Activated CD8-positive, alpha-beta T cell treated with anti-CD3 and anti-CD28 coated beads for 36 hours (primary cell): ENCODE measurements at regions not wholly inside any gene's neighbourhood (a gene's known extent, or its start where the extent isn't known, plus 50 kb on each side); places are given as distances from the start of the nearest gene placed in this dataset.

Experiments
- ATAC-seq: fragments of 200-7000 bp; cut with Tn5 transposase; one replicate; pipeline ENCODE4 v1.10.0; 2021; ENCODE audit warnings: mild to moderate bottlenecking, moderate library complexity
- CTCF ChIA-PET: fragments of 350-600 bp; sonication (Branson Sonifier 250); formaldehyde crosslinking; loops from one replicate; lab custom pipeline; 2021; ENCODE audit warnings: antibody characterized with exemption; lab: Charles Lee
- POLR2A ChIA-PET: fragments of 350-600 bp; sonication (Branson Sonifier 250); formaldehyde crosslinking; loops from one replicate; lab custom pipeline; 2021; ENCODE audit warnings: antibody characterized with exemption; lab: Charles Lee
- DNase-seq: peaks from one replicate; pipeline ENCODE4 v3.0.0-alpha.2; 2020
- H3K27ac Mint-ChIP-seq: one replicate; pipeline ENCODE4 v1.8.0; 2021; ENCODE audit warnings: mild to moderate bottlenecking, mixed read lengths
- H3K27me3 Mint-ChIP-seq: one replicate; pipeline ENCODE4 v1.8.0; 2021; ENCODE audit warnings: mixed read lengths
- H3K36me3 Mint-ChIP-seq: one replicate; pipeline ENCODE4 v1.8.0; 2021; ENCODE audit warnings: low read depth, mixed read lengths
- H3K4me1 Mint-ChIP-seq: one replicate; pipeline ENCODE4 v1.8.0; 2021; ENCODE audit warnings: low read depth, mixed read lengths
- H3K4me3 Mint-ChIP-seq: one replicate; pipeline ENCODE4 v1.8.0; 2021; ENCODE audit warnings: mild to moderate bottlenecking, moderate library complexity, mixed read lengths
- H3K9me3 Mint-ChIP-seq: one replicate; pipeline ENCODE4 v1.8.0; 2021; ENCODE audit warnings: mixed read lengths
- intact Hi-C: fragments of 100-400 bp; cut with micrococcal nuclease; formaldehyde crosslinking; loops from one replicate; pipeline ENCODE4 v1.10.0; 2022
- TF ChIP-seq, protein P1 (sequence below): fragments of 200-600 bp; IDR thresholded peaks from one replicate; pipeline ENCODE4 v1.8.0; 2022; ENCODE audit warnings: antibody characterized with exemption, mild to moderate bottlenecking

DNA sequence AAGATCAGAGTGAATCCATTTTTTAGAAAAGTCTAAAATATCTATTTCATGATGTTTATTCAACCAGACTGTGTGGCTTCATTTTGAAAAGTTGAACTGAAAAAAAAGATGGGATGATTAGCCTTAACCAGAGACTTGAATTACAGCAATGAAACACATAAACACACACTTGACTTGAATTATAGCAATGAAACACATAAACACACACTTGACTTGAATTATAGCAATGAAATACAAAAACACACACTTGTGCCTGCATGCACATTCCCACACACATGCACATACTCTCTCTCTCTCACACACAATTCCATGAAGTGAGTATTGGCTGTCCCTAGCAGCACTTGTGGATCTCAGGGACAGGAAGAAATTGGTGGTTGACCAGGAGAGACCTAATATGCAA, 286.8 kb downstream of the USP46 start:
- H3K27ac Mint-ChIP-seq, result no peak overlapping the region
- intact Hi-C loops, result loop anchor here (10.0 kb wide), 2 partner anchors 293 to 1863 kb away; no protein-coding TSS in a partner anchor
- ATAC-seq, result no peak
- CTCF ChIA-PET, result no interaction called here
- H3K27me3 Mint-ChIP-seq, result peaks cover 3% of the 10 kb centered on the region
- POLR2A ChIA-PET, result no interaction called here
- no peak overlapping the region for H3K4me3 Mint-ChIP-seq
- no peaks in the 10 kb centered on the region for H3K4me1 Mint-ChIP-seq
- H3K36me3 Mint-ChIP-seq, result no peaks in the 10 kb centered on the region
- DNase-seq, result no peak
- no peaks in the 10 kb centered on the region for H3K9me3 Mint-ChIP-seq
- TF ChIP-seq, protein P1, sequence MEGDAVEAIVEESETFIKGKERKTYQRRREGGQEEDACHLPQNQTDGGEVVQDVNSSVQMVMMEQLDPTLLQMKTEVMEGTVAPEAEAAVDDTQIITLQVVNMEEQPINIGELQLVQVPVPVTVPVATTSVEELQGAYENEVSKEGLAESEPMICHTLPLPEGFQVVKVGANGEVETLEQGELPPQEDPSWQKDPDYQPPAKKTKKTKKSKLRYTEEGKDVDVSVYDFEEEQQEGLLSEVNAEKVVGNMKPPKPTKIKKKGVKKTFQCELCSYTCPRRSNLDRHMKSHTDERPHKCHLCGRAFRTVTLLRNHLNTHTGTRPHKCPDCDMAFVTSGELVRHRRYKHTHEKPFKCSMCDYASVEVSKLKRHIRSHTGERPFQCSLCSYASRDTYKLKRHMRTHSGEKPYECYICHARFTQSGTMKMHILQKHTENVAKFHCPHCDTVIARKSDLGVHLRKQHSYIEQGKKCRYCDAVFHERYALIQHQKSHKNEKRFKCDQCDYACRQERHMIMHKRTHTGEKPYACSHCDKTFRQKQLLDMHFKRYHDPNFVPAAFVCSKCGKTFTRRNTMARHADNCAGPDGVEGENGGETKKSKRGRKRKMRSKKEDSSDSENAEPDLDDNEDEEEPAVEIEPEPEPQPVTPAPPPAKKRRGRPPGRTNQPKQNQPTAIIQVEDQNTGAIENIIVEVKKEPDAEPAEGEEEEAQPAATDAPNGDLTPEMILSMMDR, result no peak

DNA sequence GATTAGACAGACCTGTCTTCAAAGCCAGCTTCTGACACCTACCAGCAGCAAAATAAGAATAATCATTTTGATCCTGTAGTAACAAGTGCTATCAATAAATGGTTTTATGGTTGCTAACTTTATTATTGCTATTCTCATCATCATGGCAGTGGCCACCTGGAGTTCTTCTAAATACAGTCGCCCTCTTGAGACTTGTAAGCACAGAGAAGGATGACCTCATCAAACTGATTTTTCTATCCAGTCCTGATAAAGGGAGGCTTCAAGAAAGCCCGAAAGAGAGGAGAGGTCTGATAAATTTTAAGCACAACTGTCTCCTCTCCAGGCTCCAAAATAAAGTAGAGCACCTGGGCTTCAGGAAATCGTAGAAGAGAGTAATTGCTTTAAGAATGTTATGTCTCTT, 286.4 kb downstream of the USP46 start:
- TF ChIP-seq, protein P1, result no peak
- Mint-ChIP-seq H3K27ac (no peak overlapping the region), H3K36me3 (no peaks in the 10 kb centered on the region), H3K4me1 (no peaks in the 10 kb centered on the region), H3K27me3 (peaks cover 3% of the 10 kb centered on the region), H3K4me3 (no peak overlapping the region), H3K9me3 (no peaks in the 10 kb centered on the region)
- intact Hi-C loops, result loop anchor here (10.0 kb wide), 2 partner anchors 292 to 1862 kb away; no protein-coding TSS in a partner anchor
- DNase-seq, result no peak
- ChIA-PET POLR2A (no interaction called here), CTCF (no interaction called here)
- no peak for ATAC-seq

DNA sequence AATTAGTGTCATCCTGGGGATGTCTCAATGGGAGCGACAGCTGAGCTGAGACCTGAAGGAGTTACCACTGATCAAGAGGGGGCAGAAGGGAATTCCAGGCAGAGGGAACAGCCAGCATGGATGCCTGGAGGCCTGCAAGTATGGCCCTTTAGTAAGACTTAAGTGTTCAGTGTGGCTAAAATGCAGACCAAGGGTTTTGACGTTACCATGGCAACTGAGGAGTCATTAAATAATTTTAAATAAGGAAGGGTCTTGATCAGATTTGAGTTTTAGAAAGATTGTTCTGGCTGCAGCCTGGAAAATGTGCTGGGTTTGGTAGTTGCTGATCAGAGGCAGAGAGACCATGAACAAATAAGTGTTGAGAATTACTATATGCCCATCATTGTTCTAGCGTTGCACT, 285.5 kb downstream of the USP46 start:
- Mint-ChIP-seq H3K27me3 (peaks cover 3% of the 10 kb centered on the region), H3K27ac (no peak overlapping the region), H3K9me3 (no peaks in the 10 kb centered on the region), H3K4me3 (no peak overlapping the region), H3K4me1 (no peaks in the 10 kb centered on the region), H3K36me3 (no peaks in the 10 kb centered on the region)
- TF ChIP-seq, protein P1, result no peak
- intact Hi-C loops, result loop anchor here (10.0 kb wide), 2 partner anchors 291 to 1861 kb away; no protein-coding TSS in a partner anchor
- CTCF ChIA-PET, result no interaction called here
- POLR2A ChIA-PET, result no interaction called here
- ATAC-seq (no peak), DNase-seq (no peak)

DNA sequence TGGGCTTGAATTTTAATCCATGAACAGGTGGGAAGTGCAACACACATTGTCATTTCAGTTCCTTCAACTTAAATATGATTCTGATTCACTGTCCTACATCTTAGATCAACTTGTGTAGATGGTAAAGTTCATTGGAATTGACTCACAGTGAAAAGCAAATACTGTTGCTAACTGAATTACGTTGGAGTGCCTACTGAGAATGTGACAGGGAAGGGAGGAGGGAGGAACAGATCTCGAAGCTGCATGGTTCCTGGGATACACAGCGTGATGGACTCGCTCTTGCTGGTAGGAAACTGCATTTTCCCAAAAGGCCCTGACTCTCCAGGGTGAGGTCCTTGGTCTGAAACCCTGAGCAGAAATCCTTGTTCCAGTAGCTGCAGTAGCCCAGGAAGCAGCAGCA, 284.2 kb downstream of the USP46 start:
- no peak overlapping the region for H3K4me3 Mint-ChIP-seq
- peaks cover 3% of the 10 kb centered on the region for H3K27me3 Mint-ChIP-seq
- no peak overlapping the region for H3K27ac Mint-ChIP-seq
- no peaks in the 10 kb centered on the region for H3K9me3 Mint-ChIP-seq
- CTCF ChIA-PET, result interaction anchor here (0.8 to 1.3 kb wide), 4 partner anchors 12 to 1859 kb away, joined by 3 to 5 read pairs (median 4); no protein-coding TSS in a partner anchor
- no peaks in the 10 kb centered on the region for H3K36me3 Mint-ChIP-seq
- TF ChIP-seq, protein P1, result no peak
- POLR2A ChIA-PET, result no interaction called here
- no peak for ATAC-seq
- no peak for DNase-seq
- intact Hi-C loops, result loop anchor here (5.0 to 10.0 kb wide), 3 partner anchors 290 to 1860 kb away; no protein-coding TSS in a partner anchor
- H3K4me1 Mint-ChIP-seq, result no peaks in the 10 kb centered on the region

DNA sequence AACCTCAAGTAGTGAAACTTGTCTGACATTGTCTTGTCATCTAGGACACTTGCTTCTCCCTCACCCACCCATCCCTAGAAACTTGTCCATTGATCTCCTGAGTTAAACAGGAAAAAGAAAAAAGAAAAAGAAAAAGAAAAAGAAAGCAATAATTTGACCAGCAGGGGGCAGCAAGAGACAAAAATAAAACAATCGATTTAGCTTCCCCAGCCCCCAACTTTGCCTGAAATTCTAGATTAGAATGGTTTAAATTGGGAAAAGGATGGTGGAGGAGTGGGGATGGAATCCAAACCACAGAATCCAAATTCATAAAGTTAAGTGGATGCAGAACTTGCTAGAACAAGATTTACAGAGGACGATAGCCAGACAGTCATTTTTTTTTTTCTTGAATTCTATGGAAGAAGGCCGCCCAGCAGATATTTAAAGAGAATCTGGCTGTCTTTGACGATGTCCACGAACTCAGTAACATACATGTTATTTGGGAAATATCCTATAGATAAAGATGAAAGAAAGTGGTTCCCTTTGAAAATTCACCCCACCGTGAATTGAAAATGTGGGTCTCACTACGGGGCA, 282.9 kb downstream of the USP46 start:
- H3K9me3 Mint-ChIP-seq, result no peaks in the 10 kb centered on the region
- TF ChIP-seq, protein P1, result peak; percentile 87
- H3K27me3 Mint-ChIP-seq, result peaks cover 7% of the 10 kb centered on the region
- H3K36me3 Mint-ChIP-seq, result no peaks in the 10 kb centered on the region
- intact Hi-C loops, result loop anchor here (5.0 to 10.0 kb wide), 3 partner anchors 289 to 1859 kb away; no protein-coding TSS in a partner anchor
- POLR2A ChIA-PET, result no interaction called here
- CTCF ChIA-PET, result interaction anchor here (0.6 to 2.1 kb wide), 9 partner anchors 169 to 1858 kb away, joined by 3 to 9 read pairs (median 3); no protein-coding TSS in a partner anchor
- H3K4me3 Mint-ChIP-seq, result no peak overlapping the region
- ATAC-seq, result no peak
- no peak overlapping the region for H3K27ac Mint-ChIP-seq
- H3K4me1 Mint-ChIP-seq, result no peaks in the 10 kb centered on the region
- DNase-seq, result peak; percentile 30
